Endothelial cell of umbilical vein (primary cell): ENCODE measurements at regions not wholly inside any gene's neighbourhood (a gene's known extent, or its start where the extent isn't known, plus 50 kb on each side); places are given as distances from the start of the nearest gene placed in this dataset.

ENCODE experiments used
- BruUV-seq: library from RNA; stranded (reverse); fragments of 400-500 nt; replicated peaks from 2 replicates; lab custom pipeline; 2021; lab: Mats Ljungman, UMichigan
- CTCF ChIA-PET: fragments of 300-600, 350-600 bp; sonication (Branson Sonifier 250); formaldehyde crosslinking; loops from one replicate; lab custom pipeline; 2021; ENCODE audit warnings: antibody characterized with exemption, inconsistent platforms; lab: Charles Lee
- POLR2A ChIA-PET: fragments of 300-600, 350-600 bp; sonication (Branson Sonifier 250); formaldehyde crosslinking; loops from one replicate; lab custom pipeline; 2021; ENCODE audit warnings: antibody characterized with exemption, inconsistent platforms; lab: Charles Lee
- DNase-seq: peaks from one replicate; pipeline ENCODE4 v3.0.0-alpha.2; 2011; ENCODE audit warnings: low read depth, low spot score
- FAIRE-seq: peaks from 2 replicates; lab custom pipeline; 2011; peaks lifted over from hg19 to GRCh38; lab: Jason Lieb, UNC
- H2AFZ ChIP-seq: 2 replicates; pipeline ENCODE4 v1.6.0; 2012; ENCODE audit warnings: low read depth, low read length, control low read depth, inconsistent platforms
- H3K27ac ChIP-seq: 2 replicates; pipeline ENCODE4 v1.5.1; 2011; ENCODE audit warnings: low read depth, mild to moderate bottlenecking, control low read depth, low read length, moderate library complexity; ENCODE audit not compliant: insufficient read depth
- H3K27me3 ChIP-seq, 2 experiments: 2 replicates each; pipeline versions ENCODE4 v1.6.0 to v1.6.1; 2011; ENCODE audit warnings: low read length in 2 of 2, mixed read lengths in 1 of 2; ENCODE audit not compliant: control insufficient read depth in 2 of 2, insufficient read depth in 2 of 2
- H3K36me3 ChIP-seq, 2 experiments: 2 replicates in 1 of 2; 3 replicates in 1 of 2; pipeline ENCODE4 v1.5.1; 2011; ENCODE audit warnings: low read length in 2 of 2, mild to moderate bottlenecking in 1 of 2, moderate library complexity in 1 of 2; ENCODE audit not compliant: control insufficient read depth in 2 of 2, insufficient read depth in 2 of 2; ENCODE audit errors: extremely low read depth in 1 of 2
- H3K4me1 ChIP-seq: 3 replicates; pipeline ENCODE4 v1.5.1; 2011; ENCODE audit warnings: mild to moderate bottlenecking, low read length; ENCODE audit not compliant: control insufficient read depth, insufficient read depth; ENCODE audit errors: extremely low read depth
- H3K4me2 ChIP-seq: 2 replicates; pipeline ENCODE4 v1.6.1; 2011; ENCODE audit warnings: low read length, control low read depth, mixed read lengths; ENCODE audit not compliant: insufficient read depth
- H3K4me3 ChIP-seq, 3 experiments: fragments of 200-600 bp in 1 of 3; sonication (generic), shearing (Covaris generic) in 1 of 3; replicated peaks in 1 of 3; 2 replicates each; pipeline ENCODE4 v1.5.1; 2011 to 2016; ENCODE audit warnings: control low read depth in 3 of 3, low read length in 3 of 3, mild to moderate bottlenecking in 2 of 3, inconsistent platforms in 1 of 3, low read depth in 1 of 3, moderate library complexity in 1 of 3; ENCODE audit not compliant: insufficient read depth in 1 of 3
- H3K79me2 ChIP-seq: 2 replicates; pipeline ENCODE4 v1.6.0; 2012; ENCODE audit warnings: low read length, inconsistent platforms; ENCODE audit not compliant: control insufficient read depth, insufficient read depth
- H3K9ac ChIP-seq: replicated peaks from 2 replicates; pipeline ENCODE3; 2011; ENCODE audit warnings: low read length, control low read depth; ENCODE audit not compliant: insufficient read depth; ENCODE audit errors: extremely low read depth
- H3K9me1 ChIP-seq: replicated peaks from 3 replicates; pipeline ENCODE4 v1.6.0; 2011; ENCODE audit warnings: mild to moderate bottlenecking, low read length; ENCODE audit not compliant: control insufficient read depth, insufficient read depth; ENCODE audit errors: extremely low read depth
- H3K9me3 ChIP-seq: replicated peaks from 2 replicates; pipeline ENCODE4 v1.5.1; 2012; ENCODE audit warnings: low read length, inconsistent platforms; ENCODE audit not compliant: control insufficient read depth, insufficient read depth
- H4K20me1 ChIP-seq: replicated peaks from 2 replicates; pipeline ENCODE3; 2011; ENCODE audit warnings: mild to moderate bottlenecking, low read length; ENCODE audit not compliant: control insufficient read depth, insufficient read depth; ENCODE audit errors: extremely low read depth
- EZH2 ChIP-seq: IDR thresholded peaks from 2 replicates; pipeline ENCODE4 v1.6.1; 2012; ENCODE audit warnings: borderline replicate concordance, low read depth, mild to moderate bottlenecking, moderate library complexity, low read length, inconsistent platforms; ENCODE audit not compliant: severe bottlenecking
- FOS ChIP-seq: IDR thresholded peaks from 2 replicates; pipeline ENCODE4 v1.6.1; 2011; ENCODE audit warnings: mild to moderate bottlenecking, low read length, moderate library complexity, borderline replicate concordance; ENCODE audit not compliant: insufficient read depth
- GATA2 ChIP-seq: IDR thresholded peaks from 2 replicates; pipeline ENCODE4 v1.7.0; 2011; ENCODE audit warnings: low read depth, mild to moderate bottlenecking, moderate library complexity, mixed read lengths, low read length; ENCODE audit not compliant: insufficient read length, insufficient read depth
- JUN ChIP-seq: IDR thresholded peaks from 2 replicates; pipeline ENCODE4 v1.6.1; 2011; ENCODE audit warnings: borderline replicate concordance, low read depth; ENCODE audit not compliant: insufficient read length, insufficient read depth
- MYC ChIP-seq: IDR thresholded peaks from one replicate; pipeline ENCODE4 v1.6.1; 2011; ENCODE audit warnings: mild to moderate bottlenecking, low read depth, low read length
- POLR2A ChIP-seq: IDR thresholded peaks from 2 replicates; pipeline ENCODE4 v1.6.1; 2012; ENCODE audit warnings: low read depth, mild to moderate bottlenecking, control low read depth, low read length
- POLR2AphosphoS5 ChIP-seq: IDR thresholded peaks from 2 replicates; pipeline ENCODE4 v1.6.1; 2012; ENCODE audit warnings: low read depth, mild to moderate bottlenecking, control low read depth, low read length, moderate library complexity; ENCODE audit not compliant: insufficient read depth
- dilution Hi-C: fragments of 300-500 bp; cut with MboI; formaldehyde crosslinking; loops from one replicate; pipeline ENCODE4 v1.15.0; 2019; ENCODE audit warnings: low sequenced_read_pairs; ENCODE audit not compliant: extremely low pct_ligation_motif_present
- intact Hi-C: fragments of 100-400 bp; cut with micrococcal nuclease; formaldehyde crosslinking; loops from one replicate; pipeline ENCODE4 v1.10.0; 2022
- TF ChIP-seq, protein P1 (sequence below): IDR thresholded peaks from 2 replicates; pipeline ENCODE4 v1.6.1; 2011; ENCODE audit not compliant: insufficient read depth, insufficient read length
- TF ChIP-seq, protein P2 (sequence below), 2 donors: IDR thresholded peaks; 1 replicate in 1 of 2; 2 replicates in 1 of 2; pipeline ENCODE4 v1.5.1; 2011; ENCODE audit warnings: low read length in 2 of 2, mild to moderate bottlenecking in 2 of 2, moderate library complexity in 2 of 2, control low read depth in 1 of 2, inconsistent platforms in 1 of 2, low read depth in 1 of 2; ENCODE audit not compliant: insufficient read depth in 1 of 2; ENCODE audit errors: extremely low read depth in 1 of 2

DNA sequence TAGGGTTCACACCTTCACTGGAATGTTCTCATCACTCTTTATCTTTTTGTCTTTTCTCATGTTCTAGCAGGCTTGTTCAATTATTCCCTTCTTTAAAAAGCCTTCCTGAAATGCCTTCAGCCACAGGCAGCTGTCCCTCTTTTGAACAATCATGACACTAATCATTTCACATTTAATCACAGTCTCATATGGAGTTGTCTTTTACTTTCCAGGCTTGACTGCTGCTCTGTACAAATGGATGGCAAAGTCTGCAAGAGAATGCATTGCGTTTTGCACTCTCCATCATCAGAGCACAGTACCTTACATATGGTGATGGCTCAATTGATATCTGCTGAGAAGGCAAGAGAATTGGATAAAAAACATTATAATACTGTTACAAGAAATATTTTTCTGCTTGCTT, 529.8 kb downstream of the DIPK2A start:
- ChIA-PET CTCF (no interaction called here), POLR2A (no interaction called here)
- TF ChIP-seq, protein P1, sequence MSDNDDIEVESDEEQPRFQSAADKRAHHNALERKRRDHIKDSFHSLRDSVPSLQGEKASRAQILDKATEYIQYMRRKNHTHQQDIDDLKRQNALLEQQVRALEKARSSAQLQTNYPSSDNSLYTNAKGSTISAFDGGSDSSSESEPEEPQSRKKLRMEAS, result no peak
- TF ChIP-seq FOS (no peak), POLR2A (no peak), MYC (no peak), EZH2 (no peak), POLR2AphosphoS5 (no peak), JUN (no peak), GATA2 (no peak)
- TF ChIP-seq, protein P2, sequence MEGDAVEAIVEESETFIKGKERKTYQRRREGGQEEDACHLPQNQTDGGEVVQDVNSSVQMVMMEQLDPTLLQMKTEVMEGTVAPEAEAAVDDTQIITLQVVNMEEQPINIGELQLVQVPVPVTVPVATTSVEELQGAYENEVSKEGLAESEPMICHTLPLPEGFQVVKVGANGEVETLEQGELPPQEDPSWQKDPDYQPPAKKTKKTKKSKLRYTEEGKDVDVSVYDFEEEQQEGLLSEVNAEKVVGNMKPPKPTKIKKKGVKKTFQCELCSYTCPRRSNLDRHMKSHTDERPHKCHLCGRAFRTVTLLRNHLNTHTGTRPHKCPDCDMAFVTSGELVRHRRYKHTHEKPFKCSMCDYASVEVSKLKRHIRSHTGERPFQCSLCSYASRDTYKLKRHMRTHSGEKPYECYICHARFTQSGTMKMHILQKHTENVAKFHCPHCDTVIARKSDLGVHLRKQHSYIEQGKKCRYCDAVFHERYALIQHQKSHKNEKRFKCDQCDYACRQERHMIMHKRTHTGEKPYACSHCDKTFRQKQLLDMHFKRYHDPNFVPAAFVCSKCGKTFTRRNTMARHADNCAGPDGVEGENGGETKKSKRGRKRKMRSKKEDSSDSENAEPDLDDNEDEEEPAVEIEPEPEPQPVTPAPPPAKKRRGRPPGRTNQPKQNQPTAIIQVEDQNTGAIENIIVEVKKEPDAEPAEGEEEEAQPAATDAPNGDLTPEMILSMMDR (IDR thresholded peaks at IDR 0.05; ENCODE audit: extremely low read depth in 1 of 2, insufficient read depth in 1 of 2, low read depth in 1 of 2, low read length in 2 of 2), result no peak
- intact Hi-C loops (no loop called here), dilution Hi-C loops (no loop called here)
- Histone ChIP-seq H3K9ac (no peak overlapping the region), H3K27ac (no peak overlapping the region), H3K4me2 (no peak overlapping the region), H3K9me1 (no peaks in the 10 kb centered on the region), H2AFZ (no peak overlapping the region), H3K27me3 (no peaks in the 10 kb centered on the region), H3K79me2 (no peaks in the 10 kb centered on the region), H3K4me3 (no peak overlapping the region), H3K36me3 (no peaks in the 10 kb centered on the region), H3K4me1 (peaks cover 13% of the 10 kb centered on the region), H3K9me3 (no peaks in the 10 kb centered on the region), H4K20me1 (no peaks in the 10 kb centered on the region)
- DNase-seq, result no peak
- no peak for FAIRE-seq
- BruUV-seq, result no TSS peak
